Ishikawa (cell line): ENCODE measurements at regions not wholly inside any gene's neighbourhood (a gene's known extent, or its start where the extent isn't known, plus 50 kb on each side); places are given as distances from the start of the nearest gene placed in this dataset.

Source experiments
- CEBPB ChIP-seq: IDR thresholded peaks from 2 replicates; pipeline ENCODE4 v1.6.1; 2012
- CREB1 ChIP-seq: IDR thresholded peaks from 2 replicates; pipeline ENCODE4 v1.6.1; 2012; ENCODE audit warnings: low read depth
- EGR1 ChIP-seq: IDR thresholded peaks from 2 replicates; pipeline ENCODE4 v1.6.1; 2012
- EP300 ChIP-seq: IDR thresholded peaks from 2 replicates; pipeline ENCODE4 v1.6.1; 2012; ENCODE audit warnings: borderline replicate concordance
- FOXM1 ChIP-seq: IDR thresholded peaks from 2 replicates; pipeline ENCODE4 v1.6.1; 2012; ENCODE audit warnings: low read depth, borderline replicate concordance
- NFIC ChIP-seq: IDR thresholded peaks from 2 replicates; pipeline ENCODE4 v1.6.1; 2012
- RAD21 ChIP-seq: IDR thresholded peaks from 2 replicates; pipeline ENCODE4 v1.6.1; 2012; ENCODE audit warnings: low read depth
- TAF1 ChIP-seq: IDR thresholded peaks from 2 replicates; pipeline ENCODE4 v1.6.1; 2012; ENCODE audit warnings: low read depth, mild to moderate bottlenecking
- TCF12 ChIP-seq: IDR thresholded peaks from 2 replicates; pipeline ENCODE4 v1.6.1; 2012; ENCODE audit warnings: low read depth
- TEAD4 ChIP-seq: IDR thresholded peaks from 2 replicates; pipeline ENCODE4 v1.6.1; 2012
- YY1 ChIP-seq: IDR thresholded peaks from 2 replicates; pipeline ENCODE4 v1.6.1; 2012; ENCODE audit warnings: low read depth
- ZBTB7A ChIP-seq: IDR thresholded peaks from 2 replicates; pipeline ENCODE4 v1.6.1; 2012; ENCODE audit warnings: low read depth
- TF ChIP-seq, protein P1 (sequence below): IDR thresholded peaks from 2 replicates; pipeline ENCODE4 v1.6.1; 2012; ENCODE audit warnings: low read depth, mild to moderate bottlenecking
- TF ChIP-seq, protein P2 (sequence below): IDR thresholded peaks from 2 replicates; pipeline ENCODE4 v1.6.1; 2012
- TF ChIP-seq, protein P3 (sequence below): IDR thresholded peaks from 2 replicates; pipeline ENCODE4 v1.6.1; 2012

DNA sequence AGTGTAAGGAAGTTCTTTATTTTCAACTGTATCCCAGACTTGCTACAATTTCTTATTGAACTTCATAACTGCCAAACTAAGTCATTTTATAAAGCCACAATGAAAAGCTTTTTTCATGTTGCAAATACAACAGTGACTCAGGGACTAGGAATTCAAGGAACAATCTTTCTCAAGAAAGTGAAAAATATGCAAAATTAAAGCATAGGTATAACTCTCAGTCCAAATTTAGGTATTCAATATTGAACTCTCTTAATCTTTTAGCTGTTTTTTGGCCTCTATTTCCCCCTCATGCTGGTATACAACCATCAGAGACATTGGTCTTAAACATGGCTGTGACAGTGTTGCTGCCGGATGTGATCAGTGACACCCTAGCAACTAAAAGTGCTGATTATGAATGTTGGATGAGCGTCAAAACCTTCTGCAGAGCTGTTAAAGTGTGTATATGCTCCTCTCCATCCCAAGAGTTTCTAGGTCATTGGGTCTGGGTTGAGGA, 476.9 kb downstream of the ZNF385D start:
- TF ChIP-seq, protein P1, sequence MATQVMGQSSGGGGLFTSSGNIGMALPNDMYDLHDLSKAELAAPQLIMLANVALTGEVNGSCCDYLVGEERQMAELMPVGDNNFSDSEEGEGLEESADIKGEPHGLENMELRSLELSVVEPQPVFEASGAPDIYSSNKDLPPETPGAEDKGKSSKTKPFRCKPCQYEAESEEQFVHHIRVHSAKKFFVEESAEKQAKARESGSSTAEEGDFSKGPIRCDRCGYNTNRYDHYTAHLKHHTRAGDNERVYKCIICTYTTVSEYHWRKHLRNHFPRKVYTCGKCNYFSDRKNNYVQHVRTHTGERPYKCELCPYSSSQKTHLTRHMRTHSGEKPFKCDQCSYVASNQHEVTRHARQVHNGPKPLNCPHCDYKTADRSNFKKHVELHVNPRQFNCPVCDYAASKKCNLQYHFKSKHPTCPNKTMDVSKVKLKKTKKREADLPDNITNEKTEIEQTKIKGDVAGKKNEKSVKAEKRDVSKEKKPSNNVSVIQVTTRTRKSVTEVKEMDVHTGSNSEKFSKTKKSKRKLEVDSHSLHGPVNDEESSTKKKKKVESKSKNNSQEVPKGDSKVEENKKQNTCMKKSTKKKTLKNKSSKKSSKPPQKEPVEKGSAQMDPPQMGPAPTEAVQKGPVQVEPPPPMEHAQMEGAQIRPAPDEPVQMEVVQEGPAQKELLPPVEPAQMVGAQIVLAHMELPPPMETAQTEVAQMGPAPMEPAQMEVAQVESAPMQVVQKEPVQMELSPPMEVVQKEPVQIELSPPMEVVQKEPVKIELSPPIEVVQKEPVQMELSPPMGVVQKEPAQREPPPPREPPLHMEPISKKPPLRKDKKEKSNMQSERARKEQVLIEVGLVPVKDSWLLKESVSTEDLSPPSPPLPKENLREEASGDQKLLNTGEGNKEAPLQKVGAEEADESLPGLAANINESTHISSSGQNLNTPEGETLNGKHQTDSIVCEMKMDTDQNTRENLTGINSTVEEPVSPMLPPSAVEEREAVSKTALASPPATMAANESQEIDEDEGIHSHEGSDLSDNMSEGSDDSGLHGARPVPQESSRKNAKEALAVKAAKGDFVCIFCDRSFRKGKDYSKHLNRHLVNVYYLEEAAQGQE, result no peak
- TF ChIP-seq EP300, result no peak
- TF ChIP-seq, protein P2, sequence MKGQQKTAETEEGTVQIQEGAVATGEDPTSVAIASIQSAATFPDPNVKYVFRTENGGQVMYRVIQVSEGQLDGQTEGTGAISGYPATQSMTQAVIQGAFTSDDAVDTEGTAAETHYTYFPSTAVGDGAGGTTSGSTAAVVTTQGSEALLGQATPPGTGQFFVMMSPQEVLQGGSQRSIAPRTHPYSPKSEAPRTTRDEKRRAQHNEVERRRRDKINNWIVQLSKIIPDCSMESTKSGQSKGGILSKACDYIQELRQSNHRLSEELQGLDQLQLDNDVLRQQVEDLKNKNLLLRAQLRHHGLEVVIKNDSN, result no peak
- TF ChIP-seq TCF12, result no peak
- TF ChIP-seq CREB1, result no peak
- TF ChIP-seq CEBPB, result no peak
- no peak for TF ChIP-seq YY1
- no peak for TF ChIP-seq NFIC
- no peak for TF ChIP-seq TAF1
- no peak for TF ChIP-seq ZBTB7A
- TF ChIP-seq, protein P3, sequence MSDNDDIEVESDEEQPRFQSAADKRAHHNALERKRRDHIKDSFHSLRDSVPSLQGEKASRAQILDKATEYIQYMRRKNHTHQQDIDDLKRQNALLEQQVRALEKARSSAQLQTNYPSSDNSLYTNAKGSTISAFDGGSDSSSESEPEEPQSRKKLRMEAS, result no peak
- TF ChIP-seq TEAD4, result no peak
- TF ChIP-seq FOXM1, result no peak
- TF ChIP-seq RAD21, result no peak
- TF ChIP-seq EGR1, result no peak

DNA sequence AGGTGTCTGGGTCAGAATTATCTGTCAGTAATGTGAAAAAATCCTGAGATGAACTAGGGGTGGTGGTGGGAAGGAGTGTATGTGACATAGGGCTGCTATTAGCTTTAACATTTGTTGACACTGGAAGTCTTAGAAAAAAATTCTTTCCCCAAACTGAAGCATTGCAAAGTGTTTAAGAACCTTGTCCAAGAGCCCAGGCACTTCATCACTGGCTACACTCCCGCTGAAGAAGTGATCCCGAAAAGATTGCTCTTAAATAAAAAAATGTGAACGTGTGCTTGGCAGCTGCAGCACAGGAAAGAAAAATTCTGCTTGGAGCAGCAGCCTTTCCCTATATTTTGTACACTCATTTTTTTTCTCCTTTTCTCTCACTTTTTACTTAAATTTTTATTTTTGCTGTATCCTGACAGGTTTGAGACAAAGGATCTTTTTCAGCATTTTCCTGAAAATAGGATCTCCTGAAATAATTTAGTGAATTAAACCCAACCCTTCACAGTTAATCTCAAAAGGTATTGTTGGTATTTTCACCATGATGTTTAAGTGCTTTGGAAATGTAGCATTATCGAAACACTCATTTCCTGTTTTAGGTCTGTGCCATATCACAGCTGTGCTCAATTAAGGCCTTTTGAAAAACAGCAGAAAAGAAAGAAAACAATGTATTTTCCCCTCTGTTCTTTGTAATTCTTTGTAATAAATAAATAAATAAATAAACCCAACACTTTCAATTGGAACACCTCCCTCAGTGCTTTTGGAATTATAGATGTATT, 477.6 kb downstream of the ZNF385D start:
- TF ChIP-seq TCF12 (no peak), ZBTB7A (no peak), FOXM1 (no peak), CREB1 (no peak), CEBPB (no peak), TAF1 (no peak), YY1 (no peak), EGR1 (no peak), RAD21 (no peak), EP300 (no peak)
- TF ChIP-seq, protein P2, result no peak
- TF ChIP-seq, protein P1, result no peak
- TF ChIP-seq, protein P3, result no peak

DNA sequence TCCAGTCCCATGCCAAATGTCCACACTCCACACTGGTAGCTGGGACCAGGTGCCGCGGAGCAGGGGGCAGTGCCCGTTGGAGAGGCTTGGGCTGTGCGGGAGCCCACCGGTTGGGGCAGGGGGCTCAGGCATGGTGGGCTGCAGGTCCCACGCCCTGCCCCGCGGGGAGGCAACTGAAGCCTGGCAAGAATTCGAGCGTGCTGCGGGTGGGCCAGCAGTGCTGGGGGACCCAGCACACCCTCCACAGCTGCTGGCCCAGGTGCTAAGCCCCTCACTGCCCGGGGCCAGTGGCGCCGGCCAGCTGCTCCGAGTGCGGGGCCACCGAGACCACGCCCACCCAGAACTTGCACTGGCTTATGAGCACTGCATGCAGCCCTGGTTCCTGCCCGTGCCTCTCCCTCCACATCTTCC, 479.4 kb downstream of the ZNF385D start:
- no peak for TF ChIP-seq NFIC
- TF ChIP-seq FOXM1, result no peak
- no peak for TF ChIP-seq TCF12
- TF ChIP-seq, protein P1, result no peak

DNA sequence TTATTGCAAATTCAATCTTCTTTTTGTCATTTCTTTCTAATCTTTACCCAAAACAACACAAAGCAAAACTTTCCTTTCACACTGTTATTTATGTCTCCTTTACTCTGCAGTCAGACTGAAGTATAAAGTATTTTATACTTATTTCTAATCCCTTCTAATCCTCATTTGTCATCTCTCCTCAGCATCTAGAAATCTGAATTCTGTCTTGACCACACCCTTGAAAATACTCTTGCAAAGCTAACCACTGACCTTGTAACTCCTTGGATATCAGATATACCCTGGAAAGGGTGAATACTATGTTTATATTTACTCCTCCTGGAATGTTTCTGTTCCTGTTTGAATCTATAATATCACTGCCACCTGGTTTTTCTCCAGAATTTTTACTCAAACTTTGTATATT, 481.1 kb downstream of the ZNF385D start:
- TF ChIP-seq, protein P1, result no peak
- TF ChIP-seq NFIC, result no peak
- TF ChIP-seq CREB1, result no peak
- TF ChIP-seq TEAD4, result no peak
- TF ChIP-seq EGR1, result no peak
- TF ChIP-seq RAD21, result no peak
- TF ChIP-seq CEBPB, result no peak
- TF ChIP-seq, protein P2, result no peak
